Stimulated activated memory B cell treated with anti-CD40 and anti-IgM and Interleukin-4, amounts not matched to agents 10 μg/mL and 1 μg/mL and 100 μg/mL, for 72 hours (primary cell): ENCODE measurements at regions not wholly inside any gene's neighbourhood (a gene's known extent, or its start where the extent isn't known, plus 50 kb on each side); places are given as distances from the start of the nearest gene placed in this dataset.

Experiments
- ATAC-seq: fragments of 150-1000 bp; cut with Tn5 transposase; 2 replicates; pipeline ENCODE4 v1.10.0; 2021
- H3K27ac Mint-ChIP-seq: one replicate; pipeline ENCODE4 v1.8.0; 2022; ENCODE audit warnings: mild to moderate bottlenecking, mixed read lengths
- H3K27me3 Mint-ChIP-seq: one replicate; pipeline ENCODE4 v1.8.0; 2022; ENCODE audit warnings: mixed read lengths
- H3K36me3 Mint-ChIP-seq: one replicate; pipeline ENCODE4 v1.8.0; 2022; ENCODE audit warnings: mixed read lengths
- H3K4me1 Mint-ChIP-seq: one replicate; pipeline ENCODE4 v1.8.0; 2022; ENCODE audit warnings: mixed read lengths
- H3K4me3 Mint-ChIP-seq: one replicate; pipeline ENCODE4 v1.8.0; 2022; ENCODE audit warnings: mild to moderate bottlenecking, moderate library complexity, mixed read lengths
- H3K9me3 Mint-ChIP-seq: one replicate; pipeline ENCODE4 v1.8.0; 2022; ENCODE audit warnings: mixed read lengths

- Mint-ChIP-seq H3K36me3 (no peaks in the 10 kb centered on the region), H3K27ac (no peak overlapping the region), H3K9me3 (peaks cover 3% of the 10 kb centered on the region), H3K27me3 (peaks cover 11% of the 10 kb centered on the region), H3K4me1 (no peaks in the 10 kb centered on the region), H3K4me3 (no peak overlapping the region)
- ATAC-seq = no peak
These were observed 313.6 kb downstream of the TBC1D32 start for GRCh38 chr6:121020656-121021055.

DNA sequence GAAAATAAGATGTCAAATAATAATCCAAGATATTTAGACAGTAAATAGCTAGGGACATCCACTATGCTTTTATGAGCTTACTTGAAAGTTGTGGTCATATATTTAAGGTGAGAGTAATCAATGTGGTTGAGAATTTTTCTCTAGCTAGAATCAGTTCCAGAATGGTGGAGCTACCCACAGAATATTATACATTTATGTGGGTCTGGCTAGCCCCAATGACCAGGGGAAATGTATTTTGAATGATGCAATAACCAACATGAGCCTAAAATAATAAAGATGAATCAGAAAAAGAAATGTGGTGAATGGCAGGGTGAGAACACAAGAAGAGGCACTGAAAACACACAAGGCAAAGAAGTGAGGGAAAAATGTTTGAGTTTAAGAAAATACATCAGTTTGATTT lies 325.7 kb downstream of the TBC1D32 start:
- H3K36me3 Mint-ChIP-seq = no peaks in the 10 kb centered on the region
- H3K4me3 Mint-ChIP-seq = no peak overlapping the region
- no peaks in the 10 kb centered on the region for H3K27me3 Mint-ChIP-seq
- no peak overlapping the region for H3K27ac Mint-ChIP-seq
- ATAC-seq = no peak
- H3K9me3 Mint-ChIP-seq = peaks cover 6% of the 10 kb centered on the region
- H3K4me1 Mint-ChIP-seq = no peaks in the 10 kb centered on the region

DNA sequence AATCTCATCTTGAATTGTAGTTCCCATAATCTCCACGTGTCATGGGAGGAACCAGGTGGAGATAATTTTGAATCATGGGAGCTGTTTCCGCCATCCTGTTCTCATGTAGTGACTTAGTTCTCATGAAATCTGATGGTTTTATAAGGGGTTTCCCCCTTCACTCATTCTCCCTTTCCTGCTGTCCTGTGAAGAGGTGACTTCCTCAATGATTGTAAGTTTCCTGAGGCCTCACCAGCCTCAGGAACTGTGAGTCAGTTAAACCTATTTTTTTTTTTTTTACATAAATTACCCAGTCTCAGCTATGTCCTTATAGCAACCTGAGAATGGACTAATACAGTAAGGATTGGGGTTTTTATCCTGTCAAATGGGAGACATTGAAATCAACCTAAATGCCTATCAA lies 328.3 kb downstream of the TBC1D32 start:
- peaks cover 10% of the 10 kb centered on the region for H3K9me3 Mint-ChIP-seq
- no peaks in the 10 kb centered on the region for H3K27me3 Mint-ChIP-seq
- no peak overlapping the region for H3K27ac Mint-ChIP-seq
- H3K4me3 Mint-ChIP-seq = no peak overlapping the region
- no peaks in the 10 kb centered on the region for H3K36me3 Mint-ChIP-seq
- H3K4me1 Mint-ChIP-seq = no peaks in the 10 kb centered on the region
- no peak for ATAC-seq

GRCh38 chr6:121000381-121000780 lies 333.9 kb downstream of the TBC1D32 start:
- Mint-ChIP-seq H3K9me3 (peaks cover 6% of the 10 kb centered on the region), H3K27ac (no peak overlapping the region)

DNA sequence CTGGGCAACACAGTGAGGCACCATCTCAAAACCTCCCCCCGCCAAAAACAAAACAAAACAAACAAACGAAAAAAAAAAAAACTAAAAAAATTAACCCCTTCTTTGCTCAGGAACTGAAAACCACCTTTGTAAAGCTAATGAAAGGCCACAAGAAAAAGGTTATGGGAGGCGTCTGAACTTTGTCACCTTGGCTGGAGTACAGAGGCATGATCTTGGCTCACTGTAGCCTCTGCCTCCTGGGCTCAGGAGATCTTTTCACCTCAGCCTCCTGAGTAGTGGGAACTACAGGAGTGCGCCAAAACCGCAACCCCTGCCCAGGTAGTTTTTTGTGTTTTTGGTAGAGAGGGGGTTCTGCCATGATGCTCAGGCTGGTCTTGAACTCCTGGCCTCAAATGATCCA lies 337.9 kb downstream of the TBC1D32 start:
- no peaks in the 10 kb centered on the region for H3K36me3 Mint-ChIP-seq
- H3K27ac Mint-ChIP-seq = no peak overlapping the region
- ATAC-seq = no peak
- H3K4me1 Mint-ChIP-seq = no peaks in the 10 kb centered on the region
- H3K4me3 Mint-ChIP-seq = no peak overlapping the region
- peaks cover 20% of the 10 kb centered on the region for H3K27me3 Mint-ChIP-seq
- no peaks in the 10 kb centered on the region for H3K9me3 Mint-ChIP-seq

More at GRCh38 chr6:121000381-121000780, 333.9 kb downstream of the TBC1D32 start:
- Mint-ChIP-seq H3K4me3 (no peak overlapping the region), H3K4me1 (no peaks in the 10 kb centered on the region), H3K27me3 (no peaks in the 10 kb centered on the region), H3K36me3 (no peaks in the 10 kb centered on the region)
- no peak for ATAC-seq

- Mint-ChIP-seq H3K36me3 (no peaks in the 10 kb centered on the region), H3K4me3 (no peak overlapping the region), H3K4me1 (no peaks in the 10 kb centered on the region), H3K9me3 (no peaks in the 10 kb centered on the region), H3K27ac (no peak overlapping the region), H3K27me3 (peaks cover 20% of the 10 kb centered on the region)
- no peak for ATAC-seq
These were observed 339.7 kb downstream of the TBC1D32 start for GRCh38 chr6:120994573-120994967.

DNA sequence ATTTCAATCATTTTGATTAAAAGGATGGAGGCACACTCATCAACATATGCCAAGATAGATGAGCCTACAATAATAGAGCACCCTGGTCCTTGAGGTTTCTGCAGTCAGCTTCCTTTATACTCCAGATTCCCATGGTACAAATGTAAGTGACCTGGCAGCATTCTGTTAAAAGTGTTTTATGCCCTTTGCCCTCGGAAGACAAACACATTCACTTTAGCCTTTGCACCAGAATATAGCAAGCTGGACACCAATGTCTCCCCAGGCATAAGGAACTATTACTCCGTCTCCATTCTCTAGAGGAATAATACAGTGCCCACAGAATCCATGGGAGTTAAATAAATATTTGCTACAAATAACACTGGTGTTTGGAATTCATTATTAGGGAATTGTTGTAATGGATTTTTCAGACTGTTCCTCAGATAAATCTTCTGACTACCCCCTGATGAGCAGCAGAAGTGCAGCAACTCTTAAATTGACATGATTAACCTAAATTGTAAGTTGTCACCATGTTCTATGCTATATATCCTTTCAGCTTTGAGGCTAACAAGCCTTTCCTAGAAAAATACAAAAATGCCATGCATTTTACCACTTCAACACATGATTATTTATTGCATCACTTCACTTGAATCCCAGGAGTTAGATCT lies 340.2 kb downstream of the TBC1D32 start:
- no peaks in the 10 kb centered on the region for H3K4me1 Mint-ChIP-seq
- no peak for ATAC-seq
- no peak overlapping the region for H3K27ac Mint-ChIP-seq
- H3K36me3 Mint-ChIP-seq = no peaks in the 10 kb centered on the region
- H3K9me3 Mint-ChIP-seq = no peaks in the 10 kb centered on the region
- H3K27me3 Mint-ChIP-seq = peaks cover 20% of the 10 kb centered on the region
- no peak overlapping the region for H3K4me3 Mint-ChIP-seq

DNA sequence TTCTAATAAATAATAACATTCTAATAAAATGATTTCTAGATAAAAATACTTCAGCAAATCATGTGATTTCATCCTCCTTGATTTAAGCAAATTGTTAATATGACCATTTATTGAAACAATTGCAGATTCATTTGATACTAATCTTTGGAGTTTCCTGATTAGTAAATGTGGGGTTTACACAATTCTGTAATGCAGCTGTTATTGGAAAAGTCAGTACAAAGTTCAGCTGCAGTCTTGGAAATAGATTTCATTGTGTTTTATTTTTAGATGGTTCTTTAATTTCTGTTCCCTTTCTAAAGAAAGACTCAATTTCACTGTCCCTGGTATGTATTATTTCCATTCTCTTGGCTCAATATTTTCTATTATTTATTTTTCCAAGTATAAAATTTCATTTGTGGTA lies 342.0 kb downstream of the TBC1D32 start:
- Mint-ChIP-seq H3K27me3 (peaks cover 20% of the 10 kb centered on the region), H3K4me1 (no peaks in the 10 kb centered on the region), H3K9me3 (no peaks in the 10 kb centered on the region), H3K36me3 (no peaks in the 10 kb centered on the region), H3K4me3 (no peak overlapping the region), H3K27ac (no peak overlapping the region)
- ATAC-seq = no peak

GRCh38 chr6:120990866-120991265 lies 343.4 kb downstream of the TBC1D32 start:
- H3K27ac Mint-ChIP-seq = no peak overlapping the region
- no peaks in the 10 kb centered on the region for H3K36me3 Mint-ChIP-seq
- H3K27me3 Mint-ChIP-seq = peaks cover 20% of the 10 kb centered on the region
- no peaks in the 10 kb centered on the region for H3K9me3 Mint-ChIP-seq
- no peak overlapping the region for H3K4me3 Mint-ChIP-seq
- H3K4me1 Mint-ChIP-seq = no peaks in the 10 kb centered on the region
- ATAC-seq = no peak

DNA sequence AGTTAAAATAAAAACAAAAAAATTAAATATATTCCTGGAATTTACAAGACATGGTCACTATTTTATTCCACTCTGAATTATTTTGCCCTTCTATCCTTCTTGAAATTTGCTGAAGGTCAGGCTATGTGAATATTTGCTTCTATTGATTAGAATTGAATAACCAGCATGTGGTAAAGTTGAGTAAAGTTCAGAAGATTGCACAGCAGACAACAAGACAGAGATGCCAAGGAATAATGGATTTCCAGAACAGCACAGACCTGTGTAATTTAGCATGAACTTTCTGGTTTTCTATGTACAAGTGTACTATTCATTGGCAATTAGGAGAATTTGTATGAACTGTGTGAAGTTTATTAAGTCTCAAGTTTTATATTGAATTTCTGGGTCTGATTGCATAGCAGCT lies 352.4 kb downstream of the TBC1D32 start:
- Mint-ChIP-seq H3K4me1 (no peaks in the 10 kb centered on the region), H3K27me3 (no peaks in the 10 kb centered on the region), H3K36me3 (no peaks in the 10 kb centered on the region), H3K27ac (no peak overlapping the region), H3K4me3 (no peak overlapping the region), H3K9me3 (no peaks in the 10 kb centered on the region)
- ATAC-seq = no peak

DNA sequence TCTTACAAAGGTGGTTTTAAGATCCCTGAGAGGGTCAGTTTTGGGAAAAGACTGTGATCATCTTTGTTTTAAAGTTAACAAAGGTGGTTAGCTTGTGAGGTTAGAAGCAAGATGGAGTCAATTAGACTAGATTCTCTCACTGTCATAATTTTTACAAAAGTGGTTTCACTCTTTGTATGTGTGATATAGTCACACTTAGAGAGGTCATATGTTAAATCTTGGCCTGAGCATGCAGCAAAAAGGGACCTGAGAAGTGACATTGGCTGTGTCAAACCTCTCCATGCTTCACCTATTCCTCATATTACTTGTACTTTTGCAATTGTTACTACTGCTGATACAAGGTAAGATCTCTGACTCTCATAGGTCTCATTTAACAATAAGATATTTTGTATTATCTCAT lies 368.0 kb downstream of the TBC1D32 start:
- no peak overlapping the region for H3K27ac Mint-ChIP-seq
- no peaks in the 10 kb centered on the region for H3K36me3 Mint-ChIP-seq
- H3K4me1 Mint-ChIP-seq = no peaks in the 10 kb centered on the region
- H3K9me3 Mint-ChIP-seq = no peaks in the 10 kb centered on the region
- H3K27me3 Mint-ChIP-seq = no peaks in the 10 kb centered on the region
- no peak overlapping the region for H3K4me3 Mint-ChIP-seq
- no peak for ATAC-seq

DNA sequence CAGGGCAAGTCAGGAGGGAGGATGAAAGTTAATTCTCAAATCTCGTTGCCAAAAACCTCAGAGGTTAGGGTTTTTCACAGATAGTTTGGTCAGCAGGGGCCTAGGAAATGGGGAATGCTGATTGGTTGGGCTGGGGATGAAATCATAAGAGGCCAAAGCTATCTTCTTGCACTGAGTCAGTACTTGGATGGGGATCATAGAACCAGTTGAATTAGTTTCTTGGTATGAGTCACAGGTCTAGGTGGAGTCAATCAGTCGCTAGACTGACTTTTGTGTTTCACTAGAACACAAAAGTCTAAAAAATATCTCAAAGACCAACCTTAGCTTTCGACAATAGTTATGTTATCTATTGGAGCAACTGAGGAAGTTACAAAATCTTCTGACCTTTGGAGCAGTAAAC lies 368.5 kb downstream of the TBC1D32 start:
- H3K36me3 Mint-ChIP-seq = no peaks in the 10 kb centered on the region
- no peak overlapping the region for H3K27ac Mint-ChIP-seq
- H3K4me1 Mint-ChIP-seq = no peaks in the 10 kb centered on the region
- ATAC-seq = no peak
- H3K4me3 Mint-ChIP-seq = no peak overlapping the region
- no peaks in the 10 kb centered on the region for H3K27me3 Mint-ChIP-seq
- H3K9me3 Mint-ChIP-seq = no peaks in the 10 kb centered on the region

GRCh38 chr6:120960761-120961160 lies 373.5 kb downstream of the TBC1D32 start:
- Mint-ChIP-seq H3K4me1 (no peaks in the 10 kb centered on the region), H3K27ac (no peak overlapping the region), H3K27me3 (no peaks in the 10 kb centered on the region), H3K9me3 (no peaks in the 10 kb centered on the region), H3K36me3 (no peaks in the 10 kb centered on the region), H3K4me3 (no peak overlapping the region)
- ATAC-seq = peak; percentile 47

- ATAC-seq = no peak
- no peak overlapping the region for H3K4me3 Mint-ChIP-seq
- no peaks in the 10 kb centered on the region for H3K4me1 Mint-ChIP-seq
- no peak overlapping the region for H3K27ac Mint-ChIP-seq
- no peaks in the 10 kb centered on the region for H3K9me3 Mint-ChIP-seq
- H3K27me3 Mint-ChIP-seq = no peaks in the 10 kb centered on the region
- H3K36me3 Mint-ChIP-seq = no peaks in the 10 kb centered on the region
These were observed 380.2 kb downstream of the TBC1D32 start for GRCh38 chr6:120954111-120954510.

GRCh38 chr6:120951258-120951657 lies 383.0 kb downstream of the TBC1D32 start:
- no peaks in the 10 kb centered on the region for H3K36me3 Mint-ChIP-seq
- H3K27me3 Mint-ChIP-seq = no peaks in the 10 kb centered on the region
- H3K27ac Mint-ChIP-seq = no peak overlapping the region
- no peaks in the 10 kb centered on the region for H3K9me3 Mint-ChIP-seq
- no peak for ATAC-seq
- H3K4me3 Mint-ChIP-seq = no peak overlapping the region
- peaks cover 3% of the 10 kb centered on the region for H3K4me1 Mint-ChIP-seq

- Mint-ChIP-seq H3K9me3 (no peaks in the 10 kb centered on the region), H3K27me3 (no peaks in the 10 kb centered on the region), H3K36me3 (no peaks in the 10 kb centered on the region), H3K27ac (no peak overlapping the region), H3K4me3 (no peak overlapping the region), H3K4me1 (peaks cover 9% of the 10 kb centered on the region)
- ATAC-seq = no peak
These were observed 387.2 kb downstream of the TBC1D32 start for GRCh38 chr6:120947111-120947510.
